ENCODE measurements at regions not wholly inside any gene's neighbourhood (a gene's known extent, or its start where the extent isn't known, plus 50 kb on each side); places are given as distances from the start of the nearest gene placed in this dataset.
"Not testable (repeated sequence)": the region's sequence is repeated elsewhere in the genome, so short reads cannot be mapped to it uniquely, and the experiment has no call there.

DNA sequence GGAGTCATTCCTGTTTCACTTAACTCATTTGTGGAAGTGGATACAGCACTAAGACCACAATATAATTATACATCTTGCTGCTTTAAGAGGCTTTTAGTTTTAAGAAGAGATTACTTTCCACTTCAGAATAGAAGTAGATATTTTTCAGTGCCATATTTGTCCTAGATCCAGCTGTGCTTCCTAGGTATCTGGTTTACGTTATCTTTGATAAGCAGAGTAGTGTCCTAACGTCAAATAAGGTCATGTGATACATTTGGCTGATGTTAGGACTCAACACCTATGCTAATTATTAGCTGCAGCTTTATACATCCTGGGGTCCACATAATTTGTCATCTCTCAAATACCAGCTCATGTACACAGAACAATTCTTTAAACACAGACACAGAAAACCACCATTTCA, 196.2 kb upstream of the SMIM30 start:
- no peaks in the 10 kb centered on the region for H3K27me3 ChIP-seq
- H3K27ac ChIP-seq: no peak overlapping the region
- no peaks in the 10 kb centered on the region for H3K4me1 ChIP-seq
- no peaks in the 10 kb centered on the region for H3K9me3 ChIP-seq
- TF ChIP-seq POLR2AphosphoS5 (IDR thresholded peaks at IDR 0.05) (no peak), POLR2A (IDR thresholded peaks at IDR 0.05) (no peak)
- TF ChIP-seq, protein P1, sequence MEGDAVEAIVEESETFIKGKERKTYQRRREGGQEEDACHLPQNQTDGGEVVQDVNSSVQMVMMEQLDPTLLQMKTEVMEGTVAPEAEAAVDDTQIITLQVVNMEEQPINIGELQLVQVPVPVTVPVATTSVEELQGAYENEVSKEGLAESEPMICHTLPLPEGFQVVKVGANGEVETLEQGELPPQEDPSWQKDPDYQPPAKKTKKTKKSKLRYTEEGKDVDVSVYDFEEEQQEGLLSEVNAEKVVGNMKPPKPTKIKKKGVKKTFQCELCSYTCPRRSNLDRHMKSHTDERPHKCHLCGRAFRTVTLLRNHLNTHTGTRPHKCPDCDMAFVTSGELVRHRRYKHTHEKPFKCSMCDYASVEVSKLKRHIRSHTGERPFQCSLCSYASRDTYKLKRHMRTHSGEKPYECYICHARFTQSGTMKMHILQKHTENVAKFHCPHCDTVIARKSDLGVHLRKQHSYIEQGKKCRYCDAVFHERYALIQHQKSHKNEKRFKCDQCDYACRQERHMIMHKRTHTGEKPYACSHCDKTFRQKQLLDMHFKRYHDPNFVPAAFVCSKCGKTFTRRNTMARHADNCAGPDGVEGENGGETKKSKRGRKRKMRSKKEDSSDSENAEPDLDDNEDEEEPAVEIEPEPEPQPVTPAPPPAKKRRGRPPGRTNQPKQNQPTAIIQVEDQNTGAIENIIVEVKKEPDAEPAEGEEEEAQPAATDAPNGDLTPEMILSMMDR (IDR thresholded peaks at IDR 0.05): no peak
- H3K36me3 ChIP-seq: no peaks in the 10 kb centered on the region
- DNase-seq (ENCODE audit: low spot score in 2 of 2): no peak
- intact Hi-C loops (cut with DNase I; ENCODE audit: low total_unique reads): no loop called here
- no peak overlapping the region for H3K4me3 ChIP-seq

GRCh38 chr7:113308399-113308798, 190.0 kb upstream of the SMIM30 start:
- Histone ChIP-seq H3K36me3 (no peaks in the 10 kb centered on the region), H3K27me3 (no peaks in the 10 kb centered on the region), H3K4me3 (no peak overlapping the region), H3K27ac (no peak overlapping the region), H3K9me3 (no peaks in the 10 kb centered on the region), H3K4me1 (no peaks in the 10 kb centered on the region)
- TF ChIP-seq POLR2A (IDR thresholded peaks at IDR 0.05) (no peak), POLR2AphosphoS5 (IDR thresholded peaks at IDR 0.05) (no peak)
- TF ChIP-seq, protein P1 (IDR thresholded peaks at IDR 0.05): no peak
- intact Hi-C loops (cut with DNase I; ENCODE audit: low total_unique reads): loop anchor here (10.0 kb wide), 1 partner anchor 96 kb away; no protein-coding TSS in a partner anchor
- DNase-seq (ENCODE audit: low spot score in 2 of 2): no peak

DNA sequence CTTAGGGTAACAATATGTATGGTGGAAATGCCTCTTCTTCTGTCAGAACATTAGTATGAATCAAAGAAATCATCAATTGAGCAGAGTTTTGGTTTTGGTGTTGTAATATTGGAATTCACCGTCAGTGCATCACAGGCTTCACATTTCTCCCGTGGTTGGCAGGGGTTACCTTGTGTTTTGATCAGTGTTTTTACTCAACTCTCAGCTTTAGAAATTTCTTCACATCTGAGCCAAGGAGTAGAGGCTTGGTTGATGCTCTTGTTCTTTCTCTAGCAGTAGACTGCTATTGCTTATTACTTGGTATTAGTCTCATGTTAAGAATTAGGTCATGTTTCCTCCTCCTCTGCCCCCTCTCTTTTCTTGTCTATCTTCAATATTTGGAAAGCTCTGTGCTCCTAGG, 188.8 kb upstream of the SMIM30 start:
- Histone ChIP-seq H3K4me3 (no peak overlapping the region), H3K9me3 (no peaks in the 10 kb centered on the region), H3K27ac (no peak overlapping the region), H3K4me1 (no peaks in the 10 kb centered on the region), H3K27me3 (no peaks in the 10 kb centered on the region), H3K36me3 (no peaks in the 10 kb centered on the region)
- intact Hi-C loops (cut with DNase I; ENCODE audit: low total_unique reads): loop anchor here (10.0 kb wide), 1 partner anchor 98 kb away; no protein-coding TSS in a partner anchor
- DNase-seq (ENCODE audit: low spot score in 2 of 2): no peak
- TF ChIP-seq, protein P1 (IDR thresholded peaks at IDR 0.05): no peak
- no peak for TF ChIP-seq POLR2AphosphoS5 (IDR thresholded peaks at IDR 0.05)
- TF ChIP-seq POLR2A (IDR thresholded peaks at IDR 0.05): no peak

DNA sequence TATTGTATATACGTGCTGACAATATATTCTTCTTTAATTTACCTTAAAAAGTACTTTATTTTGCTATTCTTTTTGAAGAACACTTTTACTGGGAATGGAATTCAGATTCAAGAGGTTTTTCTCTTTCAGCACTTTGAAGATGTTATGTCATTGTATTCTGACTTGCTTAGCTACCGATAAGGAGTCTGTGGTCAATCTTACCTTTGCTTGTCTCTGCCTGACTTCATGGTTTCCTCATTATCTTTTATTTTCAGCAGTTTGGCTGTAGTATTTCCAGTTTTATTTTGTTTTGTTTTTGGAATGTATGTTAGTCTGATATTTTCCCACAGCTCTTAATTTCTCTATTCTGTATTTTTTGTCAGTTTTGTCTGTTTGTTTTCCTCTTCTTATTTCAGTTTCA, 187.9 kb upstream of the SMIM30 start:
- TF ChIP-seq POLR2AphosphoS5 (IDR thresholded peaks at IDR 0.05): no peak
- TF ChIP-seq, protein P1 (IDR thresholded peaks at IDR 0.05): no peak
- TF ChIP-seq POLR2A (IDR thresholded peaks at IDR 0.05): no peak
- no peaks in the 10 kb centered on the region for H3K9me3 ChIP-seq
- no peaks in the 10 kb centered on the region for H3K36me3 ChIP-seq
- H3K4me3 ChIP-seq: no peak overlapping the region
- no peak for DNase-seq (ENCODE audit: low spot score in 2 of 2)
- intact Hi-C loops (cut with DNase I; ENCODE audit: low total_unique reads): loop anchor here (10.0 kb wide), 1 partner anchor 98 kb away; no protein-coding TSS in a partner anchor
- H3K4me1 ChIP-seq: no peaks in the 10 kb centered on the region
- H3K27ac ChIP-seq: no peak overlapping the region
- H3K27me3 ChIP-seq: no peaks in the 10 kb centered on the region

DNA sequence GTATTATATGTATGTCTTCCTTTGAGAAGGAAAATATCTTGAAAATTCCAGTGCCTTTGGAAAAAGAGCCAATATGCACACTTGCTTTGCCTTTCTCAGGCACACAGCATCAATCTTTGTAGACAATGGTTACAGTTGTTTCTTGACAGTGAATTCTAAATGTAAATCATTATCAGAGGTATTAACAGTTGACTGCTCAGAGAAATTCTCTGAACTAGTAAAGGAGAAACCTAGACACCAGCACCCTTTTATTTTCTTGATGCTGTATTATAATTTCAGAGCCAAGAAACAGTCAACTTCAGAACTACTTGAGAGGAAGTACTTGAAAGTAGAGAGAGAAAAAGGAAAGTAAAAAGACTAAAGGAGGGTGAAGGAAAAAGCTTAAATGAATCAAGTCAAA, 185.8 kb upstream of the SMIM30 start:
- H3K4me3 ChIP-seq: no peak overlapping the region
- no peaks in the 10 kb centered on the region for H3K4me1 ChIP-seq
- TF ChIP-seq, protein P1 (IDR thresholded peaks at IDR 0.05): no peak
- TF ChIP-seq POLR2A (IDR thresholded peaks at IDR 0.05): no peak
- no peak for TF ChIP-seq POLR2AphosphoS5 (IDR thresholded peaks at IDR 0.05)
- H3K9me3 ChIP-seq: no peaks in the 10 kb centered on the region
- no peaks in the 10 kb centered on the region for H3K36me3 ChIP-seq
- no peaks in the 10 kb centered on the region for H3K27me3 ChIP-seq
- no peak for DNase-seq (ENCODE audit: low spot score in 2 of 2)
- intact Hi-C loops (cut with DNase I; ENCODE audit: low total_unique reads): loop anchor here (10.0 kb wide), 1 partner anchor 101 kb away; no protein-coding TSS in a partner anchor
- H3K27ac ChIP-seq: no peak overlapping the region

DNA sequence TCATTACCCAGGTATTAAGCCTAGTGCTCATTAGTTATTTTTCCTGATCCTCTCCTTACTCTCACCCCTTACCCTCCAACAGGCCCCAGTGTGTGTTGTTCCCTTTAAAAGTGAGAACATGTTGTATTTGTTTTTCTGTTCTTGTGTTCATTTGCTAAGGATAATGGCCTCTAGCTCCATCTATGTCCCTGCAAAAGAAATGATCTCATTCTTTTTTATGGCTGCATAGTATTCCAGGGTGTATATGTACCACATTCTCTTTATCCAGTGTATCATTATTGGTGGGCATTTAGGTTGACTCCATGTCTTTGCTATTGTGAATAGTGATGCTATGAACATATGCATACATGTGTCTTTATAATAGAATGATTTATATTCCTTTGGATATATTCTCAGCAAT, 185.0 kb upstream of the SMIM30 start:
- DNase-seq (ENCODE audit: low spot score in 2 of 2); H3K4me1 ChIP-seq: not testable (repeated sequence)
- intact Hi-C loops (cut with DNase I; ENCODE audit: low total_unique reads): loop anchor here (10.0 kb wide), 1 partner anchor 101 kb away; no protein-coding TSS in a partner anchor

More for the DNA sequence above, 185.0 kb upstream of the SMIM30 start:
- H3K4me3 ChIP-seq, H3K9me3 ChIP-seq, H3K36me3 ChIP-seq, H3K27me3 ChIP-seq, H3K27ac ChIP-seq: not testable (repeated sequence)

All from breast epithelium (tissue), 4 donors.